Stimulated activated CD4-positive, alpha-beta T cell treated with anti-CD3 and anti-CD28 coated beads, Interleukin-12 subunit alpha, Interleukin-12 subunit beta, amount 100 ng/mL, for 48 hours (primary cell): ENCODE measurements at regions not wholly inside any gene's neighbourhood (a gene's known extent, or its start where the extent isn't known, plus 50 kb on each side); places are given as distances from the start of the nearest gene placed in this dataset.

Experiments
- DNase-seq, 3 donors: peaks; one replicate each; pipeline ENCODE4 v3.0.0-alpha.2; 2020; ENCODE audit warnings: low read depth in 2 of 3, low spot score in 1 of 3

GRCh38 chr3:113094337-113095221 lies 103.8 kb downstream of the GTPBP8 start:
- DNase-seq: no peak

GRCh38 chr3:113096188-113096892 lies 105.6 kb downstream of the GTPBP8 start:
- no peak for DNase-seq

GRCh38 chr3:113097960-113098447 lies 107.2 kb downstream of the GTPBP8 start:
- no peak for DNase-seq

- no peak for DNase-seq
These were observed 109.3 kb downstream of the GTPBP8 start for GRCh38 chr3:113100063-113100462.

- no peak for DNase-seq
These were observed 107.8 kb upstream of the BOC start for GRCh38 chr3:113103588-113103987.

GRCh38 chr3:113104357-113105092 lies 106.8 kb upstream of the BOC start:
- DNase-seq: no peak

- DNase-seq: no peak
These were observed 106.3 kb upstream of the BOC start for GRCh38 chr3:113105093-113105449.

- DNase-seq: no peak
These were observed 105.2 kb upstream of the BOC start for GRCh38 chr3:113105966-113106660.

- no peak for DNase-seq
These were observed 101.1 kb upstream of the BOC start for GRCh38 chr3:113110267-113110666.

- DNase-seq: peak in 1 of 3 donors; percentile 12
These were observed 100.2 kb upstream of the BOC start for GRCh38 chr3:113111011-113111707.

GRCh38 chr3:113113361-113113760 lies 98.0 kb upstream of the BOC start:
- no peak for DNase-seq

GRCh38 chr3:113117511-113118234 lies 93.7 kb upstream of the BOC start:
- no peak for DNase-seq

- DNase-seq: no peak
These were observed 93.0 kb upstream of the BOC start for GRCh38 chr3:113118336-113118735.

GRCh38 chr3:113124256-113124830 lies 87.0 kb upstream of the BOC start:
- DNase-seq: no peak

- DNase-seq: no peak
These were observed 85.4 kb upstream of the BOC start for GRCh38 chr3:113125951-113126350.

- no peak for DNase-seq
These were observed 82.9 kb upstream of the BOC start for GRCh38 chr3:113128386-113129015.

GRCh38 chr3:113129168-113129567 lies 82.2 kb upstream of the BOC start:
- no peak for DNase-seq

- DNase-seq: no peak
These were observed 78.8 kb upstream of the BOC start for GRCh38 chr3:113132571-113132996.

- DNase-seq: no peak
These were observed 78.2 kb upstream of the BOC start for GRCh38 chr3:113133140-113133539.
